ENCODE measurements at regions not wholly inside any gene's neighbourhood (a gene's known extent, or its start where the extent isn't known, plus 50 kb on each side); places are given as distances from the start of the nearest gene placed in this dataset.

DNA sequence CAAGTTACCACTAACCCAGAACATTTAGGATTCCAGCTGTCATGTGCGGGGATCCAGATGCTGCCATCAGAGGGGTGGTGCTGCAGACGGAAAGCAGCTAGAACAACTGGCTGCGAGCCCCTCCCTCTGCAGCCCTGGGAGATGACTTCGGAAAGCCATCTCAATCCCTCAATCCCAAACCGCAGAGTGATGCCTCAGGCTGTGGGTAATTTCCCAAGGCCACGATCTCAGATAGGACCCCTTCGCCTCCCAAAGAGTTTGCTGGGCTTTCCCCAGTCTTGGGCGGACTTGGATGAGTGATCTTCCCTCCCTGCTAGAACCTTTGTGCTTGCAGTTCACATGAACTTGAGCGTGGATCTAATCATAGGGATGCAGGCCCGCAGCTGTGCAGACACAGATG lies 71.3 kb upstream of the EN2 start:
- TF ChIP-seq, protein P1, sequence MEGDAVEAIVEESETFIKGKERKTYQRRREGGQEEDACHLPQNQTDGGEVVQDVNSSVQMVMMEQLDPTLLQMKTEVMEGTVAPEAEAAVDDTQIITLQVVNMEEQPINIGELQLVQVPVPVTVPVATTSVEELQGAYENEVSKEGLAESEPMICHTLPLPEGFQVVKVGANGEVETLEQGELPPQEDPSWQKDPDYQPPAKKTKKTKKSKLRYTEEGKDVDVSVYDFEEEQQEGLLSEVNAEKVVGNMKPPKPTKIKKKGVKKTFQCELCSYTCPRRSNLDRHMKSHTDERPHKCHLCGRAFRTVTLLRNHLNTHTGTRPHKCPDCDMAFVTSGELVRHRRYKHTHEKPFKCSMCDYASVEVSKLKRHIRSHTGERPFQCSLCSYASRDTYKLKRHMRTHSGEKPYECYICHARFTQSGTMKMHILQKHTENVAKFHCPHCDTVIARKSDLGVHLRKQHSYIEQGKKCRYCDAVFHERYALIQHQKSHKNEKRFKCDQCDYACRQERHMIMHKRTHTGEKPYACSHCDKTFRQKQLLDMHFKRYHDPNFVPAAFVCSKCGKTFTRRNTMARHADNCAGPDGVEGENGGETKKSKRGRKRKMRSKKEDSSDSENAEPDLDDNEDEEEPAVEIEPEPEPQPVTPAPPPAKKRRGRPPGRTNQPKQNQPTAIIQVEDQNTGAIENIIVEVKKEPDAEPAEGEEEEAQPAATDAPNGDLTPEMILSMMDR (conservative IDR thresholded peaks at IDR 0.05 in 1 of 2, IDR thresholded peaks at IDR 0.05 in 1 of 2; ENCODE audit: low read depth in 1 of 2, low read length in 2 of 2), result no peak
- TF ChIP-seq EZH2 (IDR thresholded peaks at IDR 0.05; ENCODE audit: low read length, missing control alignments), result no peak

All from fibroblast of lung (primary cell).